Osteoblast (primary cell): ENCODE measurements at regions not wholly inside any gene's neighbourhood (a gene's known extent, or its start where the extent isn't known, plus 50 kb on each side); places are given as distances from the start of the nearest gene placed in this dataset.

Experiments
- DNase-seq: peaks from one replicate; pipeline ENCODE4 v3.0.0; 2011; ENCODE audit warnings: low spot score, mixed read lengths; ENCODE audit not compliant: insufficient read length; ENCODE audit errors: missing footprints
- H2AFZ ChIP-seq: 2 replicates; pipeline ENCODE4 v1.6.0; 2011; ENCODE audit warnings: mild to moderate bottlenecking, low read length
- H3K27ac ChIP-seq: 2 replicates; pipeline ENCODE4 v1.5.1; 2011; ENCODE audit warnings: mild to moderate bottlenecking, low read depth, low read length, moderate library complexity
- H3K27me3 ChIP-seq: 2 replicates; pipeline ENCODE4 v1.6.0; 2012; ENCODE audit warnings: mild to moderate bottlenecking, control low read depth, inconsistent platforms, low read length, moderate library complexity; ENCODE audit not compliant: insufficient read depth
- H3K36me3 ChIP-seq: 2 replicates; pipeline ENCODE4 v1.5.1; 2011; ENCODE audit warnings: mild to moderate bottlenecking, low read length, control low read depth, moderate library complexity; ENCODE audit not compliant: insufficient read depth
- H3K4me1 ChIP-seq: 2 replicates; pipeline ENCODE4 v1.5.1; 2011; ENCODE audit warnings: mild to moderate bottlenecking, low read length, control low read depth, moderate library complexity; ENCODE audit not compliant: insufficient read depth
- H3K4me2 ChIP-seq: 2 replicates; pipeline ENCODE4 v1.6.0; 2011; ENCODE audit warnings: mild to moderate bottlenecking, low read length; ENCODE audit not compliant: insufficient read depth
- H3K4me3 ChIP-seq: fragments of 200-600 bp; sonication (generic); 3 replicates; pipeline ENCODE4 v1.5.1; 2012; ENCODE audit warnings: mild to moderate bottlenecking, low read length, inconsistent platforms; ENCODE audit not compliant: insufficient read depth
- H3K79me2 ChIP-seq: 2 replicates; pipeline ENCODE4 v1.6.0; 2012; ENCODE audit warnings: mild to moderate bottlenecking, low read length, control low read depth, inconsistent platforms; ENCODE audit not compliant: insufficient read depth
- H3K9me3 ChIP-seq: 2 replicates; pipeline ENCODE4 v1.5.1; 2011; ENCODE audit warnings: low read depth, low read length, control low read depth
- H4K20me1 ChIP-seq: 2 replicates; pipeline ENCODE4 v1.6.0; 2012; ENCODE audit warnings: mild to moderate bottlenecking, low read length, control low read depth; ENCODE audit not compliant: insufficient read depth
- CTCF ChIP-seq: IDR thresholded peaks from 2 replicates; pipeline ENCODE4 v1.5.1; 2011; ENCODE audit warnings: mild to moderate bottlenecking, low read depth, low read length, moderate library complexity; ENCODE audit errors: extremely low read depth

- H2AFZ ChIP-seq: no peak overlapping the region
- no peaks in the 10 kb centered on the region for H3K4me1 ChIP-seq
- no peaks in the 10 kb centered on the region for H4K20me1 ChIP-seq
- no peaks in the 10 kb centered on the region for H3K79me2 ChIP-seq
- H3K27me3 ChIP-seq: no peaks in the 10 kb centered on the region
- peak; percentile 14 for DNase-seq
- no peaks in the 10 kb centered on the region for H3K36me3 ChIP-seq
- H3K4me2 ChIP-seq: no peak overlapping the region
- no peak overlapping the region for H3K4me3 ChIP-seq
- H3K27ac ChIP-seq: no peak overlapping the region
- TF ChIP-seq CTCF: no peak
- no peaks in the 10 kb centered on the region for H3K9me3 ChIP-seq
Measured at GRCh38 chr5:116652903-116653302, 78.3 kb upstream of the SEMA6A start.

DNA sequence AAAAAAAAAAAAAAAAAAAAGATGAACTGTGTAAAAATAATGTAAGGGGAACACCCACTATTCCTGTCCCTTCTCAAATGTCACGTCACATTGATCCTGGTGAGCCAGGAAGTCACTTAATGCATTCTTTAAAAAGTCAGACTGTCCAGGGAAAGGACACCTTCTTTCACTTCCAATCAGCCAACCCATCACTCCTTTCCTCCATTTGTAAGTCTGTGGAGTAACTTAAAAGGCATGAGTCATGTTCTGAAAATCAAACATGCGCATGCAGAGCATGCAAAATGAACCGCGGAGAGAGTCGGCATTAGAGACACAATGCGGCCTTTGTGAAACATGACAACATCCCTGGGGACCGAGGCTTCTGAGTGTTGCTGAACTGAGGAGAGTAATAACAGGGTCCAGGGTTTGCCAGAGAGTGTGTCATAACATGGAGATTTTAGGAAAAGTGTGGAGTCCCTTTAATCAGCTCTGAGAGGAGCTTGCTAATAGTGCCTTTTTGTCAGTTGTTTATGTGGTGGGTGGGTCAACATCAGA, 77.6 kb upstream of the SEMA6A start:
- no peak for DNase-seq
- no peak for TF ChIP-seq CTCF
- Histone ChIP-seq H3K27ac (no peak overlapping the region), H3K9me3 (no peaks in the 10 kb centered on the region), H3K4me1 (no peaks in the 10 kb centered on the region), H3K36me3 (no peaks in the 10 kb centered on the region), H3K27me3 (no peaks in the 10 kb centered on the region), H4K20me1 (no peaks in the 10 kb centered on the region), H3K79me2 (no peaks in the 10 kb centered on the region), H2AFZ (no peak overlapping the region), H3K4me2 (no peak overlapping the region), H3K4me3 (no peak overlapping the region)

- TF ChIP-seq CTCF: no peak
- H3K4me1 ChIP-seq: no peaks in the 10 kb centered on the region
- no peak overlapping the region for H3K4me2 ChIP-seq
- H3K79me2 ChIP-seq: no peaks in the 10 kb centered on the region
- H3K4me3 ChIP-seq: no peak overlapping the region
- no peaks in the 10 kb centered on the region for H3K9me3 ChIP-seq
- H3K36me3 ChIP-seq: no peaks in the 10 kb centered on the region
- no peak for DNase-seq
- H2AFZ ChIP-seq: no peak overlapping the region
- H3K27me3 ChIP-seq: no peaks in the 10 kb centered on the region
- H3K27ac ChIP-seq: no peak overlapping the region
- H4K20me1 ChIP-seq: no peaks in the 10 kb centered on the region
Measured at GRCh38 chr5:116651653-116652052, 77.0 kb upstream of the SEMA6A start.

DNA sequence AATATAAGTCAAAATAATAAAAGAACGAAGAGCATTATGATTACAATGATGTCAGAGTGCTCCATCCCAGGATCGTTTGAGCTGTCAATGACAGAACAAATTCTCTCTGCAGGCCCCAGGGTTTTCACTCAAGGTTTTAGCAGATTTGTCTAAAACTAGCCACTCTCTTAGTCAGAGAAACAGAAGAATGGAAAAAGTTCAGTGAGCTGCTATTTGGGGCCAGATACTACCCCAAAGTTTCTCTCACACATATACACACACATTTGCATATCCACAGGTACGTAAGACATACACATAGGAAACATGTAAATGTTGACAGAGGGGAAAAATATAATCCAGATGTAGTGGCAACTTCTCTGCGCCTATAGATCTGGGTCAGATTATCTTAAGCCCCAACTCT, 76.3 kb upstream of the SEMA6A start:
- DNase-seq: no peak
- H3K4me1 ChIP-seq: no peaks in the 10 kb centered on the region
- TF ChIP-seq CTCF: no peak
- H3K4me2 ChIP-seq: no peak overlapping the region
- no peak overlapping the region for H3K27ac ChIP-seq
- H3K9me3 ChIP-seq: no peaks in the 10 kb centered on the region
- H3K4me3 ChIP-seq: no peak overlapping the region
- H3K36me3 ChIP-seq: no peaks in the 10 kb centered on the region
- no peaks in the 10 kb centered on the region for H4K20me1 ChIP-seq
- no peaks in the 10 kb centered on the region for H3K27me3 ChIP-seq
- no peaks in the 10 kb centered on the region for H3K79me2 ChIP-seq
- no peak overlapping the region for H2AFZ ChIP-seq
